ENCODE measurements at regions not wholly inside any gene's neighbourhood (a gene's known extent, or its start where the extent isn't known, plus 50 kb on each side); places are given as distances from the start of the nearest gene placed in this dataset.

DNA sequence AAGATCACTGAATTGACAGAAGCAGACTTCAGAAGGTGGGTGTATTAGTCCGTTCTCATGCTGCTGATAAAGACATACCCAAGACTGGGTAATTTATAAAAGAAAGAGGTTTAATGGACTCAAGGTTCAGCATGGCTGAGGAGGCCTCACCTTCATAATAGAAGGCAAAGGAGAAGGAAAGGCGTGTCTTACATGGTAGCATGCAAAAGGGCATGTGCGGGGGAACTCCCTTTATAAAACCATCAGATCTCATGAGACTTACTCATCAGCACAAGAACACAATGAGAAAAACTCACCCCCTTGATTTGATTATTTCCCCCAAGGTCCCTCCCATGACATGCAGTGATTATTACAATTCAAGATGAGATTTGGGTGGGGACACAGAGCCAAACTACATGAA lies 416.3 kb upstream of the EPHA3 start:
- no peak for DNase-seq (ENCODE audit: low read depth)
- no peak overlapping the region for H3K4me3 ChIP-seq (ENCODE audit: low read depth, low read length)
- TF ChIP-seq CTCF (IDR thresholded peaks at IDR 0.05; ENCODE audit: low read depth, low read length) (no peak), MAX (IDR thresholded peaks at IDR 0.05; ENCODE audit: low read depth, low read length) (no peak), POLR2A (IDR thresholded peaks at IDR 0.05; ENCODE audit: extremely low read depth, insufficient read length) (no peak), MYC (IDR thresholded peaks at IDR 0.05; ENCODE audit: low read depth, low read length) (no peak)

DNA sequence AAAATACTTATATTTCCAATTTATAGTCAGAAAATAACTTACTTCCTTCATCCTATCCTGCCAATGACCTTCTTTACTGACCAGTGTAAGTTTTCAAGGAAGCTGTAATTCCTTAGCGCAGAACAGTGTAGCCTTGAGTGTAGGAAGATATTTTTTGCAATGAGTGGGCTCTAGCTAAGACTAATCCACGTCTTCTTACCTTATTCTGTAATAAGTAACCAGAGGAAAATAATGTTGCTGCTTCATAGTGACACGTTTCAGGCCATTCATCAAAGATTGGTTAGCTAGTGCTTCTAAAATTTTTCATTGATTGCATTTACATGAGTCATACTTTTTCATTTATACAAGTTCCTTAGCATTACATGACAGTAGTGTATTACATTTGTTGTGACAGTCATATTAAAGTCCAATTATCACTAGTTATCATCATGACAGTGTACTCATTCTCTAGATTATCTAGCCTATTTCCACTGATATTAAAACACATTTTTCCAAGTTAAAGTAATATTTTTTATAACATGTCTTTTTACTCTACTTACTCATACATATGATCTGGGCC lies 403.8 kb upstream of the EPHA3 start:
- TF ChIP-seq POLR2A (IDR thresholded peaks at IDR 0.05; ENCODE audit: extremely low read depth, insufficient read length) (no peak), MAX (IDR thresholded peaks at IDR 0.05; ENCODE audit: low read depth, low read length) (no peak), MYC (IDR thresholded peaks at IDR 0.05; ENCODE audit: low read depth, low read length) (no peak), CTCF (IDR thresholded peaks at IDR 0.05; ENCODE audit: low read depth, low read length) (no peak)
- DNase-seq (ENCODE audit: low read depth): no peak
- no peak overlapping the region for H3K4me3 ChIP-seq (ENCODE audit: low read depth, low read length)

- DNase-seq (ENCODE audit: low read depth): no peak
- no peak for TF ChIP-seq CTCF (IDR thresholded peaks at IDR 0.05; ENCODE audit: low read depth, low read length)
- no peak for TF ChIP-seq MAX (IDR thresholded peaks at IDR 0.05; ENCODE audit: low read depth, low read length)
- TF ChIP-seq POLR2A (IDR thresholded peaks at IDR 0.05; ENCODE audit: extremely low read depth, insufficient read length): no peak
- no peak for TF ChIP-seq MYC (IDR thresholded peaks at IDR 0.05; ENCODE audit: low read depth, low read length)
Measured at GRCh38 chr3:88704338-88704737, 403.1 kb upstream of the EPHA3 start.

DNA sequence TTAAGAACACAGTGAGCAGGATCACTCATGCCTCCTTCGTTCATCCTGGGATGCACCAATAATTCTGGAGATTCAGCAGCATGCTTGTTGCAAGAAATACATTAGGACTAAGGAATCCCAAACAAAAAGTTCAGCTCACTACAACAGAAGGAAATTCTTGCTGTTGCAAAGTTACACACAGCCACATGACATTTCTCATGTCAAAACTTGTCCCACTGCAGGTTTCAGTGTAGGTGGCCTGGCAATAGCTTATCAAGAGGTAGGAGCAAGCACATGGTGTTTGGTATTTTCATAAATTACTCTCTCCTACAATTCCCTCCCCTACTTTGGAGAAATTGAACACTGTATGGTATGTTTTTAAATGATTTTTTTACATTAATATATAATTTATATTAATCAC lies 399.6 kb upstream of the EPHA3 start:
- TF ChIP-seq MYC (IDR thresholded peaks at IDR 0.05; ENCODE audit: low read depth, low read length) (no peak), CTCF (IDR thresholded peaks at IDR 0.05; ENCODE audit: low read depth, low read length) (no peak), POLR2A (IDR thresholded peaks at IDR 0.05; ENCODE audit: extremely low read depth, insufficient read length) (no peak), MAX (IDR thresholded peaks at IDR 0.05; ENCODE audit: low read depth, low read length) (no peak)

More at GRCh38 chr3:88704338-88704737, 403.1 kb upstream of the EPHA3 start:
- H3K4me3 ChIP-seq (ENCODE audit: low read depth, low read length): no peak overlapping the region

GRCh38 chr3:88712552-88712951 lies 394.9 kb upstream of the EPHA3 start:
- no peak overlapping the region for H3K4me3 ChIP-seq (ENCODE audit: low read depth, low read length)
- no peak for DNase-seq (ENCODE audit: low read depth)
- TF ChIP-seq MAX (IDR thresholded peaks at IDR 0.05; ENCODE audit: low read depth, low read length) (no peak), MYC (IDR thresholded peaks at IDR 0.05; ENCODE audit: low read depth, low read length) (no peak), POLR2A (IDR thresholded peaks at IDR 0.05; ENCODE audit: extremely low read depth, insufficient read length) (no peak), CTCF (IDR thresholded peaks at IDR 0.05; ENCODE audit: low read depth, low read length) (no peak)

More for the DNA sequence above, 399.6 kb upstream of the EPHA3 start:
- DNase-seq (ENCODE audit: low read depth): no peak
- no peak overlapping the region for H3K4me3 ChIP-seq (ENCODE audit: low read depth, low read length)

All from NB4 (cell line).